Mesendoderm (in vitro differentiated cells): ENCODE measurements at regions not wholly inside any gene's neighbourhood (a gene's known extent, or its start where the extent isn't known, plus 50 kb on each side); places are given as distances from the start of the nearest gene placed in this dataset.

ENCODE experiments used
- DNase-seq: peaks from one replicate; pipeline ENCODE4 v3.0.0; 2013
- H2AK5ac ChIP-seq: 2 replicates; pipeline ENCODE4 v1.6.1; 2013; ENCODE audit warnings: low read length, inconsistent platforms
- H2BK120ac ChIP-seq: 2 replicates; pipeline ENCODE4 v1.6.1; 2013; ENCODE audit warnings: low read depth, mild to moderate bottlenecking, low read length, moderate library complexity, mixed read lengths
- H2BK15ac ChIP-seq: replicated peaks from 2 replicates; pipeline ENCODE4 v1.6.1; 2013; ENCODE audit warnings: low read depth, mild to moderate bottlenecking, moderate library complexity
- H2BK5ac ChIP-seq: 2 replicates; pipeline ENCODE4 v1.6.1; 2013; ENCODE audit warnings: low read length, inconsistent platforms
- H3K18ac ChIP-seq: 2 replicates; pipeline ENCODE4 v1.6.1; 2013; ENCODE audit warnings: mild to moderate bottlenecking, low read length, mixed read lengths
- H3K23ac ChIP-seq: one replicate; pipeline ENCODE4 v1.6.1; 2013; ENCODE audit warnings: low read length
- H3K27ac ChIP-seq: 2 replicates; pipeline ENCODE4 v1.5.1; 2013; ENCODE audit warnings: low read depth, mild to moderate bottlenecking, inconsistent platforms, low read length, moderate library complexity
- H3K27me3 ChIP-seq: 2 replicates; pipeline ENCODE4 v1.6.1; 2013; ENCODE audit warnings: low read length, control low read depth, mild to moderate bottlenecking, inconsistent platforms; ENCODE audit not compliant: insufficient read depth, poor library complexity
- H3K36me3 ChIP-seq: 2 replicates; pipeline ENCODE4 v1.6.1; 2013; ENCODE audit warnings: low read length, inconsistent platforms; ENCODE audit not compliant: control insufficient read depth, insufficient read depth
- H3K4ac ChIP-seq: one replicate; pipeline ENCODE4 v1.6.1; 2013; ENCODE audit warnings: low read depth, mild to moderate bottlenecking, low read length, moderate library complexity
- H3K4me1 ChIP-seq: 2 replicates; pipeline ENCODE4 v1.6.1; 2013; ENCODE audit warnings: low read depth, low read length, inconsistent platforms; ENCODE audit not compliant: control insufficient read depth
- H3K4me2 ChIP-seq: 2 replicates; pipeline ENCODE4 v1.6.1; 2013; ENCODE audit warnings: low read length
- H3K4me3 ChIP-seq: 2 replicates; pipeline ENCODE4 v1.5.1; 2013; ENCODE audit warnings: mild to moderate bottlenecking, low read length
- H3K56ac ChIP-seq: one replicate; pipeline ENCODE4 v1.6.1; 2013; ENCODE audit warnings: low read length
- H3K79me1 ChIP-seq: 2 replicates; pipeline ENCODE4 v1.6.1; 2013; ENCODE audit warnings: low read length, inconsistent platforms
- H3K79me2 ChIP-seq: 2 replicates; pipeline ENCODE4 v1.6.1; 2013; ENCODE audit warnings: mild to moderate bottlenecking, low read length; ENCODE audit not compliant: control insufficient read depth, insufficient read depth
- H3K9ac ChIP-seq: 2 replicates; pipeline ENCODE4 v1.6.1; 2013; ENCODE audit warnings: low read length, inconsistent platforms
- H4K5ac ChIP-seq: one replicate; pipeline ENCODE4 v1.6.1; 2013; ENCODE audit warnings: low read length
- H4K8ac ChIP-seq: one replicate; pipeline ENCODE4 v1.6.1; 2013; ENCODE audit warnings: low read depth, mild to moderate bottlenecking, control low read depth, low read length, moderate library complexity
- WGBS: extraction: QIAGEN DNeasy Blood & Tissue Kit; methylation state at CpG from one replicate; pipeline ENCODE4 v1.1.7; 2013; ENCODE audit warnings: low lambda C conversion rate, missing lambda C conversion rate; ENCODE audit not compliant: insufficient coverage; ENCODE audit errors: extremely low coverage; 5-methylcytosine and 5-hydroxymethylcytosine counted together

- Histone ChIP-seq H2AK5ac (no peak overlapping the region), H3K23ac (no peak overlapping the region), H4K8ac (no peak overlapping the region), H3K4ac (no peak overlapping the region), H3K4me1 (no peaks in the 10 kb centered on the region), H3K36me3 (no peaks in the 10 kb centered on the region), H3K27me3 (no peaks in the 10 kb centered on the region), H2BK15ac (no peak overlapping the region), H3K18ac (no peak overlapping the region), H3K79me2 (no peaks in the 10 kb centered on the region), H4K5ac (no peak overlapping the region), H2BK120ac (no peak overlapping the region), H3K79me1 (no peaks in the 10 kb centered on the region), H3K4me2 (no peak overlapping the region), H2BK5ac (no peak overlapping the region), H3K27ac (no peak overlapping the region), H3K9ac (peak overlapping the region; percentile 34), H3K4me3 (no peak overlapping the region), H3K56ac (peak overlapping the region; percentile 60)
- no peak for DNase-seq
- no CpG with 5 or more reads among the region's 39 CpGs for WGBS
Measured at GRCh38 chr7:81926-82756, 110.2 kb upstream of the FAM20C start.

- no peak overlapping the region for H3K18ac ChIP-seq
- H3K4me1 ChIP-seq, result no peaks in the 10 kb centered on the region
- H3K4ac ChIP-seq, result no peak overlapping the region
- H3K4me3 ChIP-seq, result no peak overlapping the region
- H3K79me2 ChIP-seq, result no peaks in the 10 kb centered on the region
- WGBS, result no CpG with 5 or more reads among the region's 11 CpGs
- no peak for DNase-seq
- H2BK5ac ChIP-seq, result no peak overlapping the region
- H3K23ac ChIP-seq, result no peak overlapping the region
- H4K8ac ChIP-seq, result no peak overlapping the region
- peak overlapping the region; percentile 60 for H3K56ac ChIP-seq
- H3K9ac ChIP-seq, result no peak overlapping the region
- H3K36me3 ChIP-seq, result no peaks in the 10 kb centered on the region
- no peak overlapping the region for H3K27ac ChIP-seq
- H3K79me1 ChIP-seq, result no peaks in the 10 kb centered on the region
- no peak overlapping the region for H2BK15ac ChIP-seq
- H3K27me3 ChIP-seq, result no peaks in the 10 kb centered on the region
- H4K5ac ChIP-seq, result no peak overlapping the region
- no peak overlapping the region for H2AK5ac ChIP-seq
- no peak overlapping the region for H2BK120ac ChIP-seq
- no peak overlapping the region for H3K4me2 ChIP-seq
Measured at GRCh38 chr7:82757-83155, 109.6 kb upstream of the FAM20C start.

- no peaks in the 10 kb centered on the region for H3K79me1 ChIP-seq
- H2BK120ac ChIP-seq, result no peak overlapping the region
- H3K27me3 ChIP-seq, result no peaks in the 10 kb centered on the region
- no peak overlapping the region for H3K27ac ChIP-seq
- no peak for DNase-seq
- no peaks in the 10 kb centered on the region for H3K4me1 ChIP-seq
- H3K4me3 ChIP-seq, result no peak overlapping the region
- no peak overlapping the region for H2AK5ac ChIP-seq
- H3K79me2 ChIP-seq, result no peaks in the 10 kb centered on the region
- no peak overlapping the region for H3K18ac ChIP-seq
- no peaks in the 10 kb centered on the region for H3K36me3 ChIP-seq
- H3K4ac ChIP-seq, result no peak overlapping the region
- H3K4me2 ChIP-seq, result no peak overlapping the region
- no peak overlapping the region for H4K8ac ChIP-seq
- no peak overlapping the region for H2BK15ac ChIP-seq
- H3K9ac ChIP-seq, result no peak overlapping the region
- no CpG with 5 or more reads among the region's 12 CpGs for WGBS
- H2BK5ac ChIP-seq, result no peak overlapping the region
- no peak overlapping the region for H3K56ac ChIP-seq
- no peak overlapping the region for H4K5ac ChIP-seq
- H3K23ac ChIP-seq, result no peak overlapping the region
Measured at GRCh38 chr7:83441-83840, 108.9 kb upstream of the FAM20C start.

DNA sequence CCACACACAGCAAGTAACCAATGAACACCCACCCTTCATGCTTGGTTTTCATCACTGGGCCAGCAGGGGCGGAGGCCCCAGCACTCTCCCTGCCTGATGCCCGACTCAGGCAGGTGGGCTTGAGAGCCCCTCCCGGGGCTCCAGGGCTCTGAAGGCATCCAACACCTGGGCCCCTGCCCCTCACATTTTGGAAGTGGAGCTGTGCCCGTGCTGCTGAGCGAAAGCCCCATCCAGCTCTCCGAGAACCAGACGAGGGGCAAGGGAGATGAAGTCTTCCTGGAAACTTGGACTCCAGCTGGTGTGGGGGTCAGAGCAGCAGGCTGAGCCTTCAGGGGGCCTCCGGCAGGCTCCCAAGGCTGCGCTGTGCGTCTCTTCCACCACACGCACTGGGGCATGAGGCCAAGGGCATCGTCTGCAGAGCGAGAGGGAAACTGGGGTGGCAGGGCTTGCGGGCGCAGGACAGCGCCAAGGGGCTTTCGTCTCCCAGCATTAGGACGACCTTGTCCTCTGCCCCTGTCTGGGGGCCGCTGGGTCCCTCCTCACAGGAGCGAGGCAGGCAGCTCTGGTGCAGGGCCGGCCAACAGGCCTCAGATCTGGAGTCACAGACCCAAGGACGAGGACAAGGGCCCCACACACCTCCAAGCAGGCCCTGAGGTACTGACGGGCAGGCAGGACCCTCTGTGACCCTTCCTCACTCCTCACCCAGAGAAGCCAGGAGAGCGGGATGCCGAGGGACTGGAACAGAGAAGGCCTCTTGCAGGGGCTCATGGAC is 108.3 kb upstream of the FAM20C start:
- no peaks in the 10 kb centered on the region for H3K27me3 ChIP-seq
- H3K4me1 ChIP-seq, result no peaks in the 10 kb centered on the region

GRCh38 chr7:84633-85020 is 107.7 kb upstream of the FAM20C start:
- H3K56ac ChIP-seq, result no peak overlapping the region
- no peak overlapping the region for H2BK120ac ChIP-seq
- no peaks in the 10 kb centered on the region for H3K27me3 ChIP-seq
- no peaks in the 10 kb centered on the region for H3K79me1 ChIP-seq
- H4K5ac ChIP-seq, result no peak overlapping the region
- H3K27ac ChIP-seq, result no peak overlapping the region
- no peak overlapping the region for H2BK15ac ChIP-seq
- H3K4me2 ChIP-seq, result no peak overlapping the region
- no peaks in the 10 kb centered on the region for H3K4me1 ChIP-seq
- H3K4ac ChIP-seq, result no peak overlapping the region
- no peak overlapping the region for H2AK5ac ChIP-seq
- no peak overlapping the region for H3K18ac ChIP-seq
- no peak overlapping the region for H3K23ac ChIP-seq
- no peak for DNase-seq
- no peak overlapping the region for H3K4me3 ChIP-seq
- no peak overlapping the region for H4K8ac ChIP-seq
- H3K36me3 ChIP-seq, result no peaks in the 10 kb centered on the region
- WGBS, result no CpG with 5 or more reads among the region's 11 CpGs
- H3K79me2 ChIP-seq, result no peaks in the 10 kb centered on the region
- no peak overlapping the region for H3K9ac ChIP-seq
- H2BK5ac ChIP-seq, result no peak overlapping the region

More for the DNA sequence above, 108.3 kb upstream of the FAM20C start:
- no peak for DNase-seq
- Histone ChIP-seq H3K4me3 (no peak overlapping the region), H2BK15ac (no peak overlapping the region), H2AK5ac (no peak overlapping the region), H2BK120ac (no peak overlapping the region), H3K79me1 (no peaks in the 10 kb centered on the region), H4K5ac (no peak overlapping the region), H3K56ac (no peak overlapping the region), H3K18ac (no peak overlapping the region), H4K8ac (no peak overlapping the region), H3K23ac (no peak overlapping the region), H3K4ac (no peak overlapping the region), H2BK5ac (no peak overlapping the region), H3K36me3 (no peaks in the 10 kb centered on the region), H3K79me2 (no peaks in the 10 kb centered on the region), H3K9ac (no peak overlapping the region), H3K27ac (no peak overlapping the region), H3K4me2 (no peak overlapping the region)
- no CpG with 5 or more reads among the region's 25 CpGs for WGBS
